ENCODE measurements at regions not wholly inside any gene's neighbourhood (a gene's known extent, or its start where the extent isn't known, plus 50 kb on each side); places are given as distances from the start of the nearest gene placed in this dataset.

DNA sequence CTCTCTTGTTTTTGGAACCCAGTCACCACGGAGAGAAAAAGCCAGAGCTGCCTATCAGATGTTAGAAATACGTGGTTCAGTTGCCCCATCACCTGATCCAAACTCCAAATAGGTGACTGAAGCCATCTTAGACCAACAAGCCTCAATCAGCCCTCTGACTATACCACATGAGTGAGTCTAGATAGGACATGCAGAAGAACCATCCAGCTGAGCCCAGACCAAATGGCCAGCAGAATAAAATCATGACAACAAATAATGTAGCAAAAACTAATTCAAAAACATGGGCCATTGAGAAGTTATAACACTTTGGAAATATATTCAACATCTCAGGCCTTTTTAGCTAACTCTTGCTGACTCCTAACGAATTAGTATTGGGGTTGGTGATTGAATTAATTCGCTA is 348.4 kb upstream of the C1orf87 start:
- TF ChIP-seq CTCF (conservative IDR thresholded peaks at IDR 0.05; ENCODE audit: low read length) (no peak), EZH2phosphoT487 (IDR thresholded peaks at IDR 0.05; ENCODE audit: borderline replicate concordance, low read depth, low read length) (no peak)

All from OCI-LY7 (cell line).